ENCODE measurements at regions not wholly inside any gene's neighbourhood (a gene's known extent, or its start where the extent isn't known, plus 50 kb on each side); places are given as distances from the start of the nearest gene placed in this dataset.
"Not testable (repeated sequence)": the region's sequence is repeated elsewhere in the genome, so short reads cannot be mapped to it uniquely, and the experiment has no call there.

- not testable (repeated sequence) for H3K27ac Mint-ChIP-seq; ATAC-seq (replicated peaks); H3K36me3 Mint-ChIP-seq (ENCODE audit: low read depth); H3K27me3 Mint-ChIP-seq; H3K4me1 Mint-ChIP-seq; H3K4me3 Mint-ChIP-seq; H3K9me3 Mint-ChIP-seq
Measured at GRCh38 chr4:82301390-82301789, 72.4 kb downstream of the HNRNPD start.

GRCh38 chr4:82293304-82293703 is 80.5 kb downstream of the HNRNPD start:
- peak overlapping the region; percentile 16 for H3K27ac Mint-ChIP-seq
- no peak overlapping the region for H3K4me3 Mint-ChIP-seq
- H3K4me1 Mint-ChIP-seq, result peaks cover 8% of the 10 kb centered on the region
- H3K9me3 Mint-ChIP-seq, result no peaks in the 10 kb centered on the region
- no peaks in the 10 kb centered on the region for H3K27me3 Mint-ChIP-seq
- no peaks in the 10 kb centered on the region for H3K36me3 Mint-ChIP-seq (ENCODE audit: low read depth)
- peak; percentile 96 for ATAC-seq (replicated peaks)

- ATAC-seq (replicated peaks), result peak; percentile 42
Measured at GRCh38 chr4:82287720-82288119, 86.1 kb downstream of the HNRNPD start.

GRCh38 chr4:82284858-82285805 is 88.7 kb downstream of the HNRNPD start:
- H3K36me3 Mint-ChIP-seq (ENCODE audit: low read depth), result no peaks in the 10 kb centered on the region
- no peak overlapping the region for H3K4me3 Mint-ChIP-seq
- peaks cover 12% of the 10 kb centered on the region for H3K4me1 Mint-ChIP-seq
- peak overlapping the region; percentile 47 for H3K27ac Mint-ChIP-seq
- ATAC-seq (replicated peaks), result peak; percentile 98
- H3K9me3 Mint-ChIP-seq, result no peaks in the 10 kb centered on the region
- no peaks in the 10 kb centered on the region for H3K27me3 Mint-ChIP-seq

More at GRCh38 chr4:82287720-82288119, 86.1 kb downstream of the HNRNPD start:
- Mint-ChIP-seq H3K36me3 (ENCODE audit: low read depth) (no peaks in the 10 kb centered on the region), H3K27ac (no peak overlapping the region), H3K27me3 (no peaks in the 10 kb centered on the region), H3K4me3 (no peak overlapping the region), H3K4me1 (peaks cover 12% of the 10 kb centered on the region), H3K9me3 (no peaks in the 10 kb centered on the region)

- Mint-ChIP-seq H3K4me1 (peaks cover 12% of the 10 kb centered on the region), H3K9me3 (no peaks in the 10 kb centered on the region), H3K27me3 (no peaks in the 10 kb centered on the region), H3K27ac (peak overlapping the region; percentile 16), H3K4me3 (no peak overlapping the region), H3K36me3 (ENCODE audit: low read depth) (no peaks in the 10 kb centered on the region)
- no peak for ATAC-seq (replicated peaks)
Measured at GRCh38 chr4:82284475-82284857, 89.3 kb downstream of the HNRNPD start.

- peak overlapping the region; percentile 0 for H3K4me3 Mint-ChIP-seq
- peaks cover 12% of the 10 kb centered on the region for H3K4me1 Mint-ChIP-seq
- H3K27ac Mint-ChIP-seq, result no peak overlapping the region
- no peaks in the 10 kb centered on the region for H3K27me3 Mint-ChIP-seq
- H3K9me3 Mint-ChIP-seq, result no peaks in the 10 kb centered on the region
- H3K36me3 Mint-ChIP-seq (ENCODE audit: low read depth), result no peaks in the 10 kb centered on the region
- no peak for ATAC-seq (replicated peaks)
Measured at GRCh38 chr4:82282875-82283274, 90.9 kb downstream of the HNRNPD start.

- H3K4me3 Mint-ChIP-seq; H3K9me3 Mint-ChIP-seq; H3K27ac Mint-ChIP-seq; H3K4me1 Mint-ChIP-seq; H3K36me3 Mint-ChIP-seq (ENCODE audit: low read depth); ATAC-seq (replicated peaks); H3K27me3 Mint-ChIP-seq: not testable (repeated sequence)
Measured at GRCh38 chr4:82279550-82279949, 94.2 kb downstream of the HNRNPD start.

- Mint-ChIP-seq H3K27ac (no peak overlapping the region), H3K9me3 (no peaks in the 10 kb centered on the region), H3K36me3 (ENCODE audit: low read depth) (no peaks in the 10 kb centered on the region), H3K4me3 (no peak overlapping the region), H3K27me3 (no peaks in the 10 kb centered on the region), H3K4me1 (no peaks in the 10 kb centered on the region)
- ATAC-seq (replicated peaks), result no peak
Measured at GRCh38 chr4:82276332-82276640, 97.5 kb downstream of the HNRNPD start.

GRCh38 chr4:82275431-82276331 is 98.1 kb downstream of the HNRNPD start:
- H3K36me3 Mint-ChIP-seq (ENCODE audit: low read depth), result no peaks in the 10 kb centered on the region
- H3K9me3 Mint-ChIP-seq, result no peaks in the 10 kb centered on the region
- no peak overlapping the region for H3K4me3 Mint-ChIP-seq
- ATAC-seq (replicated peaks), result no peak
- no peak overlapping the region for H3K27ac Mint-ChIP-seq
- no peaks in the 10 kb centered on the region for H3K4me1 Mint-ChIP-seq
- H3K27me3 Mint-ChIP-seq, result no peaks in the 10 kb centered on the region

GRCh38 chr4:82274700-82275099 is 99.1 kb downstream of the HNRNPD start:
- H3K4me1 Mint-ChIP-seq; H3K27me3 Mint-ChIP-seq; ATAC-seq (replicated peaks); H3K27ac Mint-ChIP-seq; H3K9me3 Mint-ChIP-seq; H3K36me3 Mint-ChIP-seq (ENCODE audit: low read depth); H3K4me3 Mint-ChIP-seq: not testable (repeated sequence)

- H3K36me3 Mint-ChIP-seq (ENCODE audit: low read depth); H3K27me3 Mint-ChIP-seq; H3K27ac Mint-ChIP-seq; ATAC-seq (replicated peaks); H3K9me3 Mint-ChIP-seq; H3K4me1 Mint-ChIP-seq; H3K4me3 Mint-ChIP-seq: not testable (repeated sequence)
Measured at GRCh38 chr4:82272523-82272922, 101.3 kb downstream of the HNRNPD start.

- not testable (repeated sequence) for H3K4me3 Mint-ChIP-seq; ATAC-seq (replicated peaks); H3K9me3 Mint-ChIP-seq; H3K36me3 Mint-ChIP-seq (ENCODE audit: low read depth); H3K27me3 Mint-ChIP-seq; H3K4me1 Mint-ChIP-seq; H3K27ac Mint-ChIP-seq
Measured at GRCh38 chr4:82271915-82272480, 101.8 kb downstream of the HNRNPD start.

- no peaks in the 10 kb centered on the region for H3K36me3 Mint-ChIP-seq (ENCODE audit: low read depth)
- no peaks in the 10 kb centered on the region for H3K4me1 Mint-ChIP-seq
- ATAC-seq (replicated peaks), result no peak
- no peak overlapping the region for H3K4me3 Mint-ChIP-seq
- peaks cover 3% of the 10 kb centered on the region for H3K27me3 Mint-ChIP-seq
- H3K27ac Mint-ChIP-seq, result no peak overlapping the region
- H3K9me3 Mint-ChIP-seq, result no peaks in the 10 kb centered on the region
Measured at GRCh38 chr4:82268826-82269193, 105.0 kb downstream of the HNRNPD start.

GRCh38 chr4:82268050-82268825 is 105.6 kb downstream of the HNRNPD start:
- no peak overlapping the region for H3K4me3 Mint-ChIP-seq
- peak; percentile 70 for ATAC-seq (replicated peaks)
- H3K4me1 Mint-ChIP-seq, result no peaks in the 10 kb centered on the region
- no peaks in the 10 kb centered on the region for H3K36me3 Mint-ChIP-seq (ENCODE audit: low read depth)
- no peaks in the 10 kb centered on the region for H3K9me3 Mint-ChIP-seq
- peaks cover 8% of the 10 kb centered on the region for H3K27me3 Mint-ChIP-seq
- H3K27ac Mint-ChIP-seq, result no peak overlapping the region

Data from activated T-helper 17 cell treated with anti-CD3 and anti-CD28 coated beads, Interleukin-2, amount 50 U/mL, for 72 hours (primary cell).